Tibial nerve (tissue), 3 donors: ENCODE measurements at regions not wholly inside any gene's neighbourhood (a gene's known extent, or its start where the extent isn't known, plus 50 kb on each side); places are given as distances from the start of the nearest gene placed in this dataset.

Experiments used
- CTCF ChIP-seq, 5 experiments: fragments of 200-600 bp in 3 of 5; fragments of 450-650 bp in 2 of 5; sonication (generic) in 3 of 5; IDR thresholded peaks; one replicate each; pipeline ENCODE4 v1.5.1; 2016 to 2019; ENCODE audit warnings: antibody characterized with exemption in 5 of 5, mild to moderate bottlenecking in 3 of 5, moderate library complexity in 2 of 5
- POLR2A ChIP-seq, 2 donors: fragments of 450-650 bp; IDR thresholded peaks; one replicate each; pipeline ENCODE4 v1.6.1; 2017; ENCODE audit warnings: antibody characterized with exemption in 2 of 2, mild to moderate bottlenecking in 2 of 2, moderate library complexity in 2 of 2

GRCh38 chr7:156578978-156579430 is 61.6 kb upstream of the RNF32 start:
- TF ChIP-seq CTCF (IDR thresholded peaks at IDR 0.05) (no peak), POLR2A (IDR thresholded peaks at IDR 0.05) (no peak)
